NCI-H2029 treated with DMSO at 0.1 percent for 48 hours (cell line): ENCODE measurements at regions not wholly inside any gene's neighbourhood (a gene's known extent, or its start where the extent isn't known, plus 50 kb on each side); places are given as distances from the start of the nearest gene placed in this dataset.

ENCODE experiments used
- DNase-seq: peaks from one replicate; lab custom pipeline; 2025; lab: John Stamatoyannopoulos, UW

DNA sequence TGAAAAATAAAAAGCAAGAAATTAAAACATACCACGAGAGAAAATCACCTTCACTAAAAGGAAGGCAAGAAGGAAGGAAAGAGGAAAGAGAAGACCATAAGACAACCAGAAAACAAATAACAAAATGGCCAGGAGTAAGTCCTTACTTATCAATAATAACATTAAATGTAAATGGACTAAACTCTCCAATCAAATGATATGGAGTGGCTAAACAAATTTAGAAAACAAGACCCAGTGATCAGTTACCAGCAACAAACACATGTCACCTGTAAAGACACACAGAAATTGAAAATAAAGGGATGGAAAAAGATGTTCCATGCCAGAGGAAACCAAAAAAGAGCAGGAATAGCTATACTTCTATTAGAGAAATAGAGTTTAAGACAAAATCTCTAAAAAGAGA is 85.0 kb upstream of the SLC38A4 start:
- DNase-seq: no peak

DNA sequence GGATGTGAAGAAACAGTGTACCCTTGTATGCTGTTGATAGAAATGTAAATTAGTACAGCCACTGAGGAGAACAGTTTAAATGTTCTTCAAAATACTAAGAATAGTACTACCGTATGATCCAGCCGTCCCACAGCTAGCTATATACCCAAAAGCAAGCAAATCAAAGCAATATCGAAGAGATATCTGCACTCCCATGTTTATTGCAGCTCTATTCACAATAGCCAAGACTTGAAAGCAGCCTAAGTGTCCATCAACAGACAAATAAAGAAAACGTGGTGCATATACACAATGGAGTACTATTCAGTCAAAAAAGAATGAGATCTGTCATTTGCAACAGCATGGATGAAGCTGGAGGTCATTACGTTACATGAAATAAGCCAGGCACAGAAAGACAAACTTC is 88.5 kb upstream of the SLC38A4 start:
- DNase-seq: no peak

DNA sequence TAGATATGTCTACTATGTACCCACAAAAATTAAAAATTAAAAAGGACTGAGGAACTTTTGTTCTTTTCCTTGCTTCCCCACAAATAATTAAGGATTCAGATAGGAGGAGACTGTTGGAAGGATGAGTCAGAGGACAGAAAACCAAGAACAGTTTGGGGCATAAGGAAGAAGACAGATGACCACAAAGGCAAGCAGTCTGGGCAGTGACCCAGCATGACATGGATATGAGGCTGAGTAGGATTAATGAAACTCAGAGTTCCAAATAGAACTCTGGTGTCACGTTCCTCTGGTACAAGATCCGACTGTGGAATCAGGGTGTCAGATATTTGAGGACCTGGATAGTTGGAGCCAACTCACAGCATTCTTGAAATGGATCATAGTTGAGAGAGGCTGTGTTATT is 89.3 kb upstream of the SLC38A4 start:
- DNase-seq: no peak

DNA sequence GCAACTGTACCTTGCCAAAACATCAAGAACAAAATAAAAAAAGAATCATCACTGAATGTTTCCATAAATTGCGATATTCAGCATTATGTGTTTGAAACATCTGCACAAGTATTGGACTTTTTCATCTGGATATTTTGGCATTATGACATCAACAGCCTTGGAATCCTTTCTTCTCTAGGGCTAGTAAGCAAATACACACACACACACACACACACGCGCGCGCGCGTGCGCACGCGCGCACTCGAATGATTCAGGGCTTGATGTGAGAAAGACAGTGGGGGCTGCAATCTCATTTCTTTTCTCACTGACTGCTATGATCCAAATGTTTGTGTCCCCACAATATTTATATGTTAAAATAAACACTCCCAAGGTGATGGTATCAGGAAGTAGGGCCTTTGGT is 90.0 kb upstream of the SLC38A4 start:
- DNase-seq: no peak

DNA sequence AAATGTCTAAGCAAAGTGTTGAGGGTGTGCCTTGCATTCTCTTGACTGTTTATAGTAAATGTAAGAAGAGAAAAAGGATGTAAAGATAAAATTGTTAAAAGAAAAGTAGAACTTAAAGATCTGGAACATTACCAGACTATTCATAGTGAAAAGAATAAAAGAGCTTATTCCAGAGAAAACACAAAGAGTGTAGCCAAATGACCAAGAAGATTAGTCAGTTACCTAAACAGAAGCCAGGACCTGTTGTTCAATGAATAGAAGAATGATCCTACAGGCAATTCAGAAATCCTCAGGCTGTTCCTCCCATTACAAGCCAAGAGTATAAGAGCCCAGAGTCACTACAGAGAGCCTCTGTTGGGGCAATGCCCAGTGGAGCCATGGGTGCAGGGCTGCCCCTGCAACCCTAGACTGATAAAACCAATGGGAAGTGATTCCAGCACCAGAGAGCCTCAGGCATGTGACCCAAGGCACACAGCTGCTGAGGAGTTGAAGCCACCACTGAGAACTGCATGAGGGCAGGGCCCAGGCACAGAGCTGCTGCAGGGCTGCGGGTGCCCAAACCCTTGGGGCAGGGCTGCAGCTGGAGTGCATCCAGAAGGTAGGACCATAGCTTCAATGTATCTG is 91.1 kb upstream of the SLC38A4 start:
- no peak for DNase-seq

DNA sequence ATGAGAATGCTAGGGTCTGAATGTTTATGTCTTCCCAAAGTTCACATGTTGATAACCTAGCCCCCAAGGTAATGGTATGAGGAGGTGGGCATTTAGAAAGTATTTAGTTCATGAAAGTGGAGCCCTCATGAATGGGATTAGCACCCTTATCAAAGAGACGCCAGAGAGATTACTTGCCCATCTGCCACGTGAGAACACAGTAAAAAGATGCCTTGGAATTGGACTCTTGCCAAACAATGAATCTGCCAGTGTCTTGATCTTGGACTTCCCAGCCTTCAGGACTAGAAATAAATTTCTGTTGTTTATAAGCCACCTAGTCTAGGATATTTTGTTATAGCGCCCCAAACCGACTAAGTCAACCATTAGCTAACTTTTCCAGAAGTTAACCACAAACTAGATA is 92.0 kb upstream of the SLC38A4 start:
- no peak for DNase-seq

DNA sequence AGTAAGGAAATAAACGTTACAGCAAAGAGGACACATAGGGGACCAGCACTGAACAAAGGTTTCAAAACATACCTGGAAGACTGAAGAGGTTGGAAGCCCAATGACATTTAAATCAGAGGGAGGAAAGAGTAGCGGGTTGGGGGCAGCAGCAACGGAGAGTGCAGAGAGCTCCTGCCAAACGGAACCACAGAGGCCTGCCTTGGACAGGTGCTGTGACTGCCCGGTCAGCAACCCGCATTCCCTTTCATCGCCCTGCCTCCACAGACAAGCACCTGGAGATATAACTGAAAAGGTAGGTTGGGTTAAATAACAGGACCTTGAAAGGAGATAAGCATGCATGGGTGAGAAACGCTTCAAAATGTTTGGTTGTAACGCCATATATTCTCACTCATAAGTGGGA is 92.8 kb upstream of the SLC38A4 start:
- no peak for DNase-seq

DNA sequence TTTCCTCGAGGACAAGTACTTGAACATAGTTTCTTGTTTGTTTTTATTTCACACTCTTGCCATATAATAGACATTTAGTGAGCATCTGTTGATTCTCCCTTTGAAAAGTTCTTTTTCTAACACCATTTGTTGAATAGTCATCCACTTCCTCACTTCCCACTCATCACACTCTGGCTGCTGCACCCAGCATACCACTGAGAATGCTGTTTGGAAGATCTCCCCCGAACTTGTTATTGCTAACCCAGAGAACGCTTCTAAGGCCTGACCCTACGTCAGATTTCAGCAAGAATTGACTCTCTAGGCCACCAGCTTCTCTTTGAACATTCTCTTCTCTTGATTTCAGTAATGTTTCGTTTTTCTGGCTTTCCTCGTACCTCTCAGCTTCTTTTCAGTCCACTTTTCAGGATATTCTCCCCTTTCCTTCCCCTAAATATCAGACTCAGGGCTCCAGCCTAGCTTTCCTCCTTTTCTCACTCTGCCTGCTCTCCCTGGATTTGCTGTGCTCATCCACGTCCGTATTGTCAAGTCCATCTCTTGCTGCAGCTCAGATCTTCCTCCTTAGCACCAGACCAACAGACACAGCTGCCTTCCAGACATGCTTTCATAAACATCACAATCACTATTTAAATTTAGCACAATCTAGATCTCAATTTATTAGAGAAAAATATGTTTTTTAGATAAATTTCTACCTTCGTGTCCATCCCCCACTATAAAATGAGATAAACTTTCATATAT is 94.0 kb upstream of the SLC38A4 start:
- no peak for DNase-seq

DNA sequence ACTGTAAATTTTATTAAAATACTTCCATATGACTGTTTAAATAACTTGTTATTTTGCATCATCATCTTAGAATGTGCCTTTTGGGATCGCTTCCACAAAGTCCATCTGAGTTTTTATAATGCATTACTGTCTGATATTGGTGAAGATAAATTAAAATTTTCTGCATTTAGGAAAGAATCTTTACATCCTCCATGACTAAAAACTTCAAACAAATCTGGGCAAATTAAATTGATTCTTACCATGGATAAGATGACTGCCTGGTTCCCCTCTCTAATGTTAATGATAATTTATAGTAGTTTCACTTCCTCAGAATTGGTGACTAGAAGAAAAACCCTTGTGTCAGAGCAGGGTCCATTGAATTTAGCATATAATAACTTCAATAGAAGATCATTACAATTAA is 94.7 kb upstream of the SLC38A4 start:
- DNase-seq: no peak

DNA sequence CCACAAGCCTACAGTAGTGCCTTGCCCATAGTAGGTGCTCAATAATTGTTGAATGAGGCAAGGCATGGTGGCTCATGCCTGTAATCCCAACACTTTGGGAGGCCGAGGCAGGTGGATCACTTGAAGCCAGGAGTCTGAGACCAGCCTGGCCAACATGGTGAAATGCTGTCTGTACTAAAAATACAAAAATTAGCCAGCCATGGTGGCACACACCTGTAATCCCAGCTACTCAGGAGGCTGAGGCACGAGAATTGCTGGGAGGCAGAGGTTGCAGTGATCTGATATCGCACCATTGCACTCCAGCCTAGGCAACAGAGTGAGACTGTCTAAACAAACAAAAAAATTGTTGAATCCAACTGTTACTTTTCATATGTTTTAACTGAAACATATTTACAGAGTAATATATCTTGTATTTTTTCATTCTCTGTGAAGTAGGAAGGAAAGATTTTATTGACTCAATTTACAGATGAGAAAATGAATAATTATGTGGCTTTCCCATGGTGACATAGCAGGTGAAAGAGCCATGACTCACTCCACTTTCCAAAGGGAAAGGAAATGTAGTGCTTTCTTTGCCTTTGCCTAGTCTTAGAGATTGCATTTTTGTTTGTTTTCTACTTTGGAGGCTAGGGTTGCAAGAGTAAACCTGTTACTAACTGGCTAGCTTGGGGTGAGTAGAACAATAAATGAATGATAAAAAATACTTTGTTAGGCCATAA is 95.4 kb upstream of the SLC38A4 start:
- no peak for DNase-seq

DNA sequence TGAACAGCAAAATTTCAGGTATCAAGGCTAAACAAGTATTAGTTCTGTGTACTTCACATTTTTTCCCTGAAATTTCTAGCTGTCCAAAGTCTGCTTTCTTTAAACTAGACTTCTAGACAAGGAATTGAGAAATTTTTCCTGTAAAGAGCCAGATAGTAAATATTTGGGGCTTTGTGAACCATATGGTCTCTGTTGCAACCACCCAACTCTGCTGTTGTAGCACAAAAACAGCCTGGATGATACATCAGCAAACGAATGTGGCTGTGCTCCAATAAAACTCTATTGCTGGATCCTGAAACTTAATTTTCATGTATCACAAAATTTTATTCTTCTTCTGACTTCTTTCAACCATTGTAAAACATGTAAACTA is 96.0 kb upstream of the SLC38A4 start:
- DNase-seq: no peak

DNA sequence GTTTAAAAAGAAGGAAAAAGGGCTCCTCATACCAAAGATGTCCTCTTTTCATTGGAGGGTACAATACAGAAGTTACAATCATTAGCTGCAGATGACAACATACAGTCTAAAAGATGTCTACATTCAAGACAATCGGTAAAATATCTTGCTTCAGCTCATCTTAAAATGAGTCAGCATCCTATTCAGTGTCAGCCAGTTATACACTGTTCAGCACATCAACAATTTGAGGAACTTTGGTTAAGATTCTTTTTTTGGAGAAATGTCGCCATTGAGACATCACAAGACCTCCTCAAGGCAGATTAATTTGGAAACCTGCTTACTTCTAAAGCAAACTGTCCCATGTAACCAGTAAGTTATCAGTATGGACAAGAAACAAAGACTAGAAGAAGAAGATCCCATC is 100.7 kb upstream of the SLC38A4 start:
- no peak for DNase-seq

DNA sequence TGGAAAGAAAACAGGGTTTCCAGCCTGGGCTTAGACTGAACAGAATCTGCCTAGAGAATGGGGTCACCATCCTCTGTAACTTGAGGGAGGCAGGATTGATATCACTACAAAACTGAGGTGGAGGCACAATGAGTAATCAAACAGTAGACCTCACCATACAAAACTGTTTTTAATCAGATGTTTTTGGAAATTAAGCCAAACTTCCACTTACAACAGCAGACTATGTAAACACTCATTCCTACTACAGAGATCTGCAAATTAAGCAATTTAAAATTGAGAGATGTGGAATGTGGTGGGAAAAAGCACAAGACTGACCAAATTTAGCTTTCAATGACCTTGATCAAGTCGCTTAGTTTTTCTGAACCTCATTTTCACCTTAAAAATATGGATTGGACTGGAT is 104.3 kb upstream of the SLC38A4 start:
- no peak for DNase-seq

DNA sequence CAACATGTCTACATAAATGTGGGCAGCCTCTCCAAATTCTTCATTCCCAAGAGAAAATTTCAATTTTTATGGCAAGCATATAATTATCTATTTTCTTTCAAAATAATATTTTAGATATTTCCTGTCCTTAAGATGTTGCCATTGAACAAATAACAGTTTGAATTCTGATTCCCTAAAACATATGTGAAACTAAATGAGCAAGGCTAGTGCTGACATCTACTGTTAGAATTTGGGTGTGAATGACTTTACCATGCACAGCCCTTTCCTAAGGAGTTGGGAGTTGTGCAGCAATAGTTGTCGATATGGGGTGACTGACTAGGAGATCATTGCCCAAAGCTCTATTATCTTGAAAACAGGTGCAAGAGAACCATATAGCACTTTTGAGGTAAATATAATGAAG is 108.2 kb upstream of the SLC38A4 start:
- no peak for DNase-seq

DNA sequence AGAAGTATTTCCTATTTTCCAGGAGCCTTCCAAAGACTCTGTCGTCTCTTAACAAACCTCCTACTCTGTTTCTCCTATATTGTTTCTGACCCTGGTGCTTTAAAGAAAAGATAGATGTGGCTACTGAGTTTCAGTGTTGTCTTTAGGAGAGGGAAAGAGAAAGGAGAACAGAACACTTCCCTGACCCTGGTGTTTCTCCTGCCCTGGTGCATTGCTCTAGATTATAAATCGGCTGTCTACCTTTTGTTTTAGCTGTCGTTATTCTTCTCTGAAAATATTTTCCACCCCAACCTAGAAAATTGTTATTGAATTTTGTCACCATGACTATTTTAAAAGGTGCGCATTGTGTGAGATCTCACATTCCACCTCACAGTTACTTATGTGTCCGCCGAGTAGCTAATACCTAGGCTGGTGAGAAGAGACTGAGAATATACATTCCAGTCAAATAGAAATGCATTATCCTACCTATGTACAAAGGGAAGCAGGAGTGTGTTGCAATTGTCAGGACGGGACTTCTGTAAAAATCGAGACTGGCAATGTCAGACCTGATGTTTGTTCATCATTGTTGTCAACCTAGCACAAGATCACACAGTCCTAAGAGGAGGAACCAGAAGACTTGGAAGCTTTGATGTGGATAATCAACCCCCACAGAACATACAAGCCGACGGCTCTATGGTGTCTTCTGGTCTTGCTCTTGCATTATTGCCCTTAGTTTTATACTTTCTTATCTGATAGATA is 108.7 kb upstream of the SLC38A4 start:
- DNase-seq: no peak

DNA sequence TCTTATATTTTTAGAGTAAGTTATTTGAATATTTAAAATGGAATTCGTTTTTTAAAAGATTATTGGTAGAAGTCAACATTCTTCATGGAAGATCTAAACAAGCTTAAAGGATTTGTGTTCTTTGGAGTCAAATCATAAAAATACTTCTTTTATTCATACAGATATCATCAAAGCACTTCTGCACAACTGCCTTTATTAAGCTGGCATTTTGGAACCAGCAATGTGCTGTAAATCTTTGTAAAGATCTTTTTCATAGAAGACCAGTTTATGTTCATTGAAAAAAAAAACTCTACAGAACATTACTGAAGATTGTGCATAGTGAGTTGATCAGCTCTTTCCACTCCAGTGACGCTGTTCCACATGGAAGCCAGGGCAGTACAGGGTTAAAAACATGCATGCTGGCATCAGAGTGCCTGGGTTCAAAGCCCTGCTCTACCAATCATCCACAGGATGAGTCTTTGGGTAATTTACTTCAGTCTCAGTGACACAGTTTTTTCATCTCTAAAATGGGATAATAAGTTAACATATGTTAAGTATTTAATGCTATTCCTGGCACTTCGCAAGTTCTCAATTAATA is 109.6 kb upstream of the SLC38A4 start:
- DNase-seq: no peak

DNA sequence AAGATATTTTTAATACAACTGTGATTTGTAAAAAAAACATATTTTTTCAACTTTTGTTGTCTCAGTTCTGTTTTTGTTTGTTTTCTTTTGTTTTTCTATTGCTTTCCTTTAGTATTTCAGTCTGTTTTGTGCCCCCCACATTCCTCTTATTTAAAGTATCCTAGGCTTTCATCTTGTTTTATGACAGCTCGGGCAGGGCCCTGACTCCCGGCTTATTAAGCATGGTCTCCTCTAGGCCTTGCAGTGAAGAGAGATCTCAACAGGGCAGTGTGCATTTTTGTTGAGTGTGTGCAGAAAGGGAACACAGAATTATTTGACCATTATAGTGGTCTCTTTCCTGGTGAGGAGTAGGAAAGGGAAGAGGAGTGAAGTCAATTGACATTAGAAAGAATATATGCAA is 110.2 kb upstream of the SLC38A4 start:
- no peak for DNase-seq

DNA sequence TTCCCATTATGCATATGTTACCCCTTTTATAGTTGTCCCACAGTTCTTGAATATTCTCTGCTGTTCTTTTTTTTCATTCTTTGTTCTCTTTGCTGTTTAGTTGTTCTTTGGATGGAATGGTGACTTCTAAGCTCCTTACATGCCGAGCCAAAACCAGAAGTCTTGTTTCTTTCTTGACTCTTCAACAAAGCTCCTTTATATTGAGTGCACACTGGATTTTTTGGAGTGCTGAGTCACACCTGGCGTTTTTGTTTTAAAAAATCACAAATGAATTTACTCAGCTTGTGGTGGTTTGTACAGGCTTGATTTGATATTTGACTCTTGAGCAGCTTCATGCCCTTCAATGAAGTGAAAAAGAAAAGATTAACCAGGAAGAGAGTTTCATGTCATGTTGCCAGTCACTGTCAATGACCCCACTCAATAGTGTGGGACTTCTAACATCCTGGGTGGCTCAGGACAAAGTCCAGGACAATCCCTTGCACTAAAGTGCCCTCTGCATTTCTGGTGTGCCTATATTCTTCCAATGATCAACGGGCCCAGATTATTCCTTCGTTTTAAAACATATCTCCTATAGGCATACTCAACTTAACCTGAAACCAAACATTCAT is 112.4 kb upstream of the SLC38A4 start:
- DNase-seq: no peak

DNA sequence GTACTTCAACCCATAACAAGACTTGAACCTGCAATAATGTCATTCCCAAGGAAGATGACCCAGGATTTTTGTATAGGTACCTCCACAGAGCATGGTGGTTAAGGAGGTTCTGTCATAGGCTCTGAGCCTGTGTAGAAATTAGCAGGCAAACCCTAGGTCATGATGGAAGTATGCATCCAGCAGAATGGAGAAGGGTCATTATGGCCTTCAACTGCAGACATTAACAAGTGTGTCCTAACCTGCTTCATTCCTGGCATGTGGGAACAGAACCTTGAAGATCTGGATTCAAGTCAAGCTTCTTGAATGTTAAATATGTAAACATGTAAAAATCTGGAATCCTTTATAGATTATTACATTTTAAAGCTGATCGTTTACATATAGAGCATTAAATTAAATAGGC is 116.2 kb upstream of the SLC38A4 start:
- no peak for DNase-seq

DNA sequence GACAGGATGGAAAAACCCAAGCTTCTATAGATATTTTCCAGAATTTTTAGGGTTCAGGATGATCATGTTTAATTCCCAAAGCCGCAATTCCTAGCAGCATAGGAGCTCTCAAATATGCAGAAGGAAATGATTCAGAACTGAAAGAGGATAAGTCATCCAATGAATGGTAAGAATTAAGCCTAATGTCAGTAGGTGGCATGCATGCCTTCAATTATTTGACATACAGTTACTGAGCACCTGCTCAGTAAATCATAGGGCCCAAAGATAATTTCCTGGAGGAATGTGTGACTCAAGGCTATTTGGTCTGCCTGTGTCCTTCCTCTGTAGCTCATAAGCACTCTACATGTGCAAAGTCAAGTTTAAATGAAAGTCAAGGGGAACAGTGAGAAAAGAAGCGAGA is 116.8 kb upstream of the SLC38A4 start:
- no peak for DNase-seq

DNA sequence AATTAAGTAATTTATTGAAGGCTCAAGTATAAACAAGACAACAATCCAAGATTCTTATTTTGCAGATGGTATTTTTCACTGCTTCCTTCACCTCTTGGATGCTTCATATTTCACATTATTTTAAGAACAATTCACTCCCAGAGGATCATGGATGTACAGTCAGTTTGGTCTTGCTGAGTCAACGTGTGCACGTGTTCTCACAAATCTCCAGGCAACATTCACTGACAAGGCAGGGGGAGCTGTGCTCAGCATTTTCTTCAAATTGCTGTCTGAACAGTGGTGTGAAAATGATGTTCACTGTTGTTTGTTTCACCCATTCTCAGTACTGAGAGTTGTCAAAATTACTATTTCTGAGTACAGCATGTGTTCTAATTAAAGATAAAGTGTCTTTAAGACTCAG is 118.3 kb upstream of the SLC38A4 start:
- DNase-seq: no peak

DNA sequence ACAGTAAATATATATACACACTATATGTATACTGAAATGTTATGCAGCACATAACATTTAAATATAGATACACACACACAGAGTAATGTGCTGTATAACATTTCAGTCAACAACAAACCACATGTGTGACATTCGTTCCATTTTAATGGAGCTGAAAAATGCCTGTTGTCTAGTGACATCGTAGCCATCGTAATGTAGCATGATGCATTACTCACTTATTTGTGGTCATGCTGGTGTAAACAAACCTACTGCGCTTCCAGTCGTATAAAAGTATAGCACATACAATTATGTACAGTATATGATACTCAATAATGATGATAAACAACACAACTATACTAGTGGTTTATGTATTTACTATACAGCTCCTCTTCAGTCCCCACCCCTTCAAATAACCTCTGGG is 119.0 kb upstream of the SLC38A4 start:
- DNase-seq: no peak
